ENCODE measurements at regions not wholly inside any gene's neighbourhood (a gene's known extent, or its start where the extent isn't known, plus 50 kb on each side); places are given as distances from the start of the nearest gene placed in this dataset.

DNA sequence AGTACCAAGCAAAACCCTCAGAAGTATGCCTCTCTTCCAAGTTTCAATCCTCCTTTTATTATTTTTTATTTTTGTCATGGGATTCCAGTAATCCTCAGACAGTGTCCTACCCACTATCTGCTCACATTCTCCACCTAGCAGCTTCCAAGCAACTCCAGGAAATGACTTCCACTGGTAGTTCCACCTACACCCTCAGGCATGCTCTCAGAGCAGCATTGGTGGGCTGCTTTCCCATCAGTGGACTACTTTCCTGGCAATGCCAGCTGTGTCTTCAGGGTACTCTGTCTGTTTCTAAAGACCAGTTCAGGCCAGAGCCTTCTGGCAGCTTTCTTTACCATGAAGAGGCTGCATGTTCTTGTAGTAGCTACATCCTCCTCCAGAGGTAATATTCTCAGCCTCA lies 244.0 kb downstream of the HGF start:
- Histone ChIP-seq H3K4me1 (ENCODE audit: control insufficient read depth in 2 of 2, insufficient read depth in 2 of 2, low read length in 2 of 2) (no peaks in the 10 kb centered on the region), H3K9me3 (ENCODE audit: control extremely low read depth in 1 of 3, control insufficient read depth in 2 of 3, insufficient read depth in 1 of 3, low read length in 2 of 3) (no peaks in the 10 kb centered on the region), H3K4me2 (replicated peaks; ENCODE audit: low read depth, low read length, poor library complexity, severe bottlenecking) (no peak overlapping the region), H3K36me3 (replicated peaks in 1 of 2; ENCODE audit: control extremely low read depth in 1 of 2, control insufficient read depth in 1 of 2, extremely low read depth in 1 of 2, insufficient read depth in 2 of 2, low read length in 1 of 2) (no peaks in the 10 kb centered on the region), H2AFZ (ENCODE audit: insufficient read depth, low read depth, low read length, poor library complexity, severe bottlenecking) (no peak overlapping the region), H4K20me1 (ENCODE audit: control insufficient read depth, insufficient read depth, low read length, poor library complexity, severe bottlenecking) (no peaks in the 10 kb centered on the region), H3K9ac (ENCODE audit: low read length) (no peak overlapping the region), H3K27me3 (replicated peaks in 1 of 4; ENCODE audit: control extremely low read depth in 1 of 4, control insufficient read depth in 3 of 4, insufficient read depth in 4 of 4, low read length in 3 of 4) (no peaks in the 10 kb centered on the region), H3K79me2 (ENCODE audit: control insufficient read depth, insufficient read depth, low read length) (no peaks in the 10 kb centered on the region), H3K4me3 (ENCODE audit: control extremely low read depth in 1 of 5, extremely low read depth in 1 of 5, insufficient read depth in 1 of 5, low read depth in 2 of 5, low read length in 4 of 5) (no peak overlapping the region), H3K27ac (ENCODE audit: low read length in 2 of 2) (no peak overlapping the region)
- DNase-seq (no peak), ATAC-seq (ENCODE audit: low read depth) (no peak)
- ChIA-PET POLR2A (no interaction called here), CTCF (no interaction called here)
- TF ChIP-seq, protein P1, sequence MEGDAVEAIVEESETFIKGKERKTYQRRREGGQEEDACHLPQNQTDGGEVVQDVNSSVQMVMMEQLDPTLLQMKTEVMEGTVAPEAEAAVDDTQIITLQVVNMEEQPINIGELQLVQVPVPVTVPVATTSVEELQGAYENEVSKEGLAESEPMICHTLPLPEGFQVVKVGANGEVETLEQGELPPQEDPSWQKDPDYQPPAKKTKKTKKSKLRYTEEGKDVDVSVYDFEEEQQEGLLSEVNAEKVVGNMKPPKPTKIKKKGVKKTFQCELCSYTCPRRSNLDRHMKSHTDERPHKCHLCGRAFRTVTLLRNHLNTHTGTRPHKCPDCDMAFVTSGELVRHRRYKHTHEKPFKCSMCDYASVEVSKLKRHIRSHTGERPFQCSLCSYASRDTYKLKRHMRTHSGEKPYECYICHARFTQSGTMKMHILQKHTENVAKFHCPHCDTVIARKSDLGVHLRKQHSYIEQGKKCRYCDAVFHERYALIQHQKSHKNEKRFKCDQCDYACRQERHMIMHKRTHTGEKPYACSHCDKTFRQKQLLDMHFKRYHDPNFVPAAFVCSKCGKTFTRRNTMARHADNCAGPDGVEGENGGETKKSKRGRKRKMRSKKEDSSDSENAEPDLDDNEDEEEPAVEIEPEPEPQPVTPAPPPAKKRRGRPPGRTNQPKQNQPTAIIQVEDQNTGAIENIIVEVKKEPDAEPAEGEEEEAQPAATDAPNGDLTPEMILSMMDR (IDR thresholded peaks at IDR 0.05) = no peak
- no peak for TF ChIP-seq EZH2 (IDR thresholded peaks at IDR 0.05; ENCODE audit: borderline replicate concordance, insufficient read depth, low read depth, low read length, poor library complexity, severe bottlenecking)
- Mint-ChIP-seq H3K27ac (no peak overlapping the region), H3K27me3 (no peaks in the 10 kb centered on the region), H3K4me3 (no peak overlapping the region), H3K9me3 (ENCODE audit: insufficient read depth) (no peaks in the 10 kb centered on the region), H3K4me1 (no peaks in the 10 kb centered on the region)
- intact Hi-C loops (cut with micrococcal nuclease) = no loop called here

DNA sequence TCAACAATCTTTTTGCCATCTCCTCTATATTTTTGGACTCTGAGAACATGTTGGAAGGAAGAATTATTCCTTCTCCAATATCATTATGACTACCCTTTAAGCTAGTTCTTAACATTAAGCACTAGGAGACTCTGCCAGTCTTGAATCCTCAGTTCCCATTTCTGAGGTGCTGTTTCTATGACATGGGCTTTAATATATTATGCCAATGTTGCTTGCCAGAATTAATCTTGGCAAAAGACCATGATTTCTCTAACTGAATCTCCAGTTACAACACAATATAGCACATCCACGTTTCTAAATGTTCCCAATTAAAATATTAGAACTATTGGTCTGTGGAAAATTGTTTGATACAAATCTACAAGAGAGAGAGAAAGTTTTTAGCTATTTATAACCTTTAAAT lies 250.0 kb downstream of the HGF start:
- Histone ChIP-seq H3K9me3 (ENCODE audit: control extremely low read depth in 1 of 3, control insufficient read depth in 2 of 3, insufficient read depth in 1 of 3, low read length in 2 of 3) (no peaks in the 10 kb centered on the region), H2AFZ (ENCODE audit: insufficient read depth, low read depth, low read length, poor library complexity, severe bottlenecking) (no peak overlapping the region), H3K79me2 (ENCODE audit: control insufficient read depth, insufficient read depth, low read length) (no peaks in the 10 kb centered on the region), H3K4me2 (replicated peaks; ENCODE audit: low read depth, low read length, poor library complexity, severe bottlenecking) (no peak overlapping the region), H3K36me3 (replicated peaks in 1 of 2; ENCODE audit: control extremely low read depth in 1 of 2, control insufficient read depth in 1 of 2, extremely low read depth in 1 of 2, insufficient read depth in 2 of 2, low read length in 1 of 2) (no peaks in the 10 kb centered on the region), H3K4me3 (ENCODE audit: control extremely low read depth in 1 of 5, extremely low read depth in 1 of 5, insufficient read depth in 1 of 5, low read depth in 2 of 5, low read length in 4 of 5) (no peak overlapping the region), H3K27ac (ENCODE audit: low read length in 2 of 2) (no peak overlapping the region), H4K20me1 (ENCODE audit: control insufficient read depth, insufficient read depth, low read length, poor library complexity, severe bottlenecking) (no peaks in the 10 kb centered on the region), H3K4me1 (ENCODE audit: control insufficient read depth in 2 of 2, insufficient read depth in 2 of 2, low read length in 2 of 2) (no peaks in the 10 kb centered on the region), H3K9ac (ENCODE audit: low read length) (no peak overlapping the region), H3K27me3 (replicated peaks in 1 of 4; ENCODE audit: control extremely low read depth in 1 of 4, control insufficient read depth in 3 of 4, insufficient read depth in 4 of 4, low read length in 3 of 4) (no peaks in the 10 kb centered on the region)
- no peak overlapping the region for H3K4me3 Mint-ChIP-seq
- H3K4me1 Mint-ChIP-seq = no peaks in the 10 kb centered on the region
- intact Hi-C loops (cut with micrococcal nuclease) = no loop called here
- POLR2A ChIA-PET = no interaction called here
- TF ChIP-seq, protein P1 (IDR thresholded peaks at IDR 0.05) = no peak
- TF ChIP-seq EZH2 (IDR thresholded peaks at IDR 0.05; ENCODE audit: borderline replicate concordance, insufficient read depth, low read depth, low read length, poor library complexity, severe bottlenecking) = no peak
- no peaks in the 10 kb centered on the region for H3K9me3 Mint-ChIP-seq (ENCODE audit: insufficient read depth)
- no peaks in the 10 kb centered on the region for H3K27me3 Mint-ChIP-seq
- no peak for ATAC-seq (ENCODE audit: low read depth)
- no peak overlapping the region for H3K27ac Mint-ChIP-seq
- no peak for DNase-seq
- CTCF ChIA-PET = no interaction called here
- no CpG with 5 or more reads among the region's 1 CpG for WGBS (ENCODE audit: insufficient coverage)

Data from B cell (primary cell).